ES-I3 (cell line): ENCODE measurements at regions not wholly inside any gene's neighbourhood (a gene's known extent, or its start where the extent isn't known, plus 50 kb on each side); places are given as distances from the start of the nearest gene placed in this dataset.
"Not testable (repeated sequence)": the region's sequence is repeated elsewhere in the genome, so short reads cannot be mapped to it uniquely, and the experiment has no call there.

ENCODE experiments used
- H3K36me3 ChIP-seq: 2 replicates; pipeline ENCODE4 v1.6.1; 2013; ENCODE audit warnings: mild to moderate bottlenecking, low read length, control low read depth, moderate library complexity; ENCODE audit not compliant: insufficient read depth
- H3K4me1 ChIP-seq: 2 replicates; pipeline ENCODE4 v1.6.1; 2013; ENCODE audit warnings: mild to moderate bottlenecking, control low read depth, low read length; ENCODE audit not compliant: insufficient read depth
- H3K9ac ChIP-seq: 2 replicates; pipeline ENCODE4 v1.6.1; 2013; ENCODE audit warnings: low read depth, mild to moderate bottlenecking, low read length, moderate library complexity
- H3K9me3 ChIP-seq: 2 replicates; pipeline ENCODE4 v1.6.1; 2013; ENCODE audit warnings: mild to moderate bottlenecking, low read length, moderate library complexity; ENCODE audit not compliant: control insufficient read depth, insufficient read depth

GRCh38 chr6:76837564-76837963 lies 625.7 kb downstream of the HTR1B start:
- H3K9ac ChIP-seq, result no peak overlapping the region
- no peaks in the 10 kb centered on the region for H3K9me3 ChIP-seq
- no peaks in the 10 kb centered on the region for H3K4me1 ChIP-seq
- no peaks in the 10 kb centered on the region for H3K36me3 ChIP-seq

- Histone ChIP-seq H3K9me3 (no peaks in the 10 kb centered on the region), H3K36me3 (no peaks in the 10 kb centered on the region), H3K9ac (no peak overlapping the region), H3K4me1 (no peaks in the 10 kb centered on the region)
These were observed 627.6 kb downstream of the HTR1B start for GRCh38 chr6:76835695-76836094.

- H3K9me3 ChIP-seq, result no peaks in the 10 kb centered on the region
- no peak overlapping the region for H3K9ac ChIP-seq
- H3K4me1 ChIP-seq, result no peaks in the 10 kb centered on the region
- no peaks in the 10 kb centered on the region for H3K36me3 ChIP-seq
These were observed 628.0 kb downstream of the HTR1B start for GRCh38 chr6:76835293-76835692.

GRCh38 chr6:76834399-76834798 lies 628.9 kb downstream of the HTR1B start:
- H3K36me3 ChIP-seq, result no peaks in the 10 kb centered on the region
- H3K4me1 ChIP-seq, result no peaks in the 10 kb centered on the region
- H3K9ac ChIP-seq, result no peak overlapping the region
- H3K9me3 ChIP-seq, result no peaks in the 10 kb centered on the region

- H3K4me1 ChIP-seq, result no peaks in the 10 kb centered on the region
- H3K9ac ChIP-seq, result no peak overlapping the region
- H3K36me3 ChIP-seq, result no peaks in the 10 kb centered on the region
- H3K9me3 ChIP-seq, result no peaks in the 10 kb centered on the region; the same call in none of the 2 replicates
These were observed 632.0 kb downstream of the HTR1B start for GRCh38 chr6:76831299-76831698.

- H3K9ac ChIP-seq, H3K9me3 ChIP-seq, H3K4me1 ChIP-seq, H3K36me3 ChIP-seq: not testable (repeated sequence)
These were observed 639.7 kb downstream of the HTR1B start for GRCh38 chr6:76823578-76823977.

- H3K36me3 ChIP-seq, result no peaks in the 10 kb centered on the region
- no peaks in the 10 kb centered on the region for H3K4me1 ChIP-seq
- H3K9me3 ChIP-seq, result no peaks in the 10 kb centered on the region
- no peak overlapping the region for H3K9ac ChIP-seq
These were observed 644.8 kb downstream of the HTR1B start for GRCh38 chr6:76818451-76818850.

GRCh38 chr6:76817429-76817828 lies 645.9 kb downstream of the HTR1B start:
- H3K36me3 ChIP-seq, result no peaks in the 10 kb centered on the region
- H3K9me3 ChIP-seq, result no peaks in the 10 kb centered on the region
- H3K9ac ChIP-seq, result no peak overlapping the region
- no peaks in the 10 kb centered on the region for H3K4me1 ChIP-seq

GRCh38 chr6:76814496-76815458 lies 648.5 kb downstream of the HTR1B start:
- no peak overlapping the region for H3K9ac ChIP-seq
- no peaks in the 10 kb centered on the region for H3K4me1 ChIP-seq
- H3K9me3 ChIP-seq, result no peaks in the 10 kb centered on the region
- H3K36me3 ChIP-seq, result no peaks in the 10 kb centered on the region

GRCh38 chr6:76810286-76810685 lies 653.0 kb downstream of the HTR1B start:
- Histone ChIP-seq H3K9me3 (no peaks in the 10 kb centered on the region), H3K4me1 (no peaks in the 10 kb centered on the region), H3K9ac (no peak overlapping the region), H3K36me3 (no peaks in the 10 kb centered on the region)

- no peaks in the 10 kb centered on the region for H3K36me3 ChIP-seq
- no peak overlapping the region for H3K9ac ChIP-seq
- no peaks in the 10 kb centered on the region for H3K4me1 ChIP-seq
- H3K9me3 ChIP-seq, result no peaks in the 10 kb centered on the region
These were observed 660.2 kb downstream of the HTR1B start for GRCh38 chr6:76803038-76803580.

GRCh38 chr6:76792394-76792793 lies 670.9 kb downstream of the HTR1B start:
- peaks cover 3% of the 10 kb centered on the region; the same call in 1 of the 2 replicates for H3K9me3 ChIP-seq
- H3K4me1 ChIP-seq, result no peaks in the 10 kb centered on the region
- H3K36me3 ChIP-seq, result no peaks in the 10 kb centered on the region
- H3K9ac ChIP-seq, result no peak overlapping the region

GRCh38 chr6:76790881-76791280 lies 672.4 kb downstream of the HTR1B start:
- Histone ChIP-seq H3K36me3 (no peaks in the 10 kb centered on the region), H3K9me3 (peaks cover 3% of the 10 kb centered on the region; the same call in 1 of the 2 replicates), H3K9ac (no peak overlapping the region), H3K4me1 (no peaks in the 10 kb centered on the region)

- Histone ChIP-seq H3K9me3 (peaks cover 3% of the 10 kb centered on the region; the same call in 1 of the 2 replicates), H3K36me3 (no peaks in the 10 kb centered on the region), H3K9ac (no peak overlapping the region), H3K4me1 (no peaks in the 10 kb centered on the region)
These were observed 673.1 kb downstream of the HTR1B start for GRCh38 chr6:76790045-76790796.
